22Rv1 (cell line): ENCODE measurements at regions not wholly inside any gene's neighbourhood (a gene's known extent, or its start where the extent isn't known, plus 50 kb on each side); places are given as distances from the start of the nearest gene placed in this dataset.
A peak's percentile ranks its signal among the peaks of the same experiment; 100 is the strongest.

Source experiments
- H3K27ac ChIP-seq: fragments of 450-650 bp; 2 replicates; pipeline ENCODE4 v1.5.1; 2017
- ZFX ChIP-seq: fragments of 450-650 bp; IDR thresholded peaks from 2 replicates; pipeline ENCODE4 v1.6.1; 2017; ENCODE audit warnings: antibody characterized with exemption, borderline replicate concordance
- TF ChIP-seq, protein P1 (sequence below): fragments of 450-650 bp; IDR thresholded peaks from 2 replicates; pipeline ENCODE4 v1.5.1; 2017; ENCODE audit warnings: mild to moderate bottlenecking

DNA sequence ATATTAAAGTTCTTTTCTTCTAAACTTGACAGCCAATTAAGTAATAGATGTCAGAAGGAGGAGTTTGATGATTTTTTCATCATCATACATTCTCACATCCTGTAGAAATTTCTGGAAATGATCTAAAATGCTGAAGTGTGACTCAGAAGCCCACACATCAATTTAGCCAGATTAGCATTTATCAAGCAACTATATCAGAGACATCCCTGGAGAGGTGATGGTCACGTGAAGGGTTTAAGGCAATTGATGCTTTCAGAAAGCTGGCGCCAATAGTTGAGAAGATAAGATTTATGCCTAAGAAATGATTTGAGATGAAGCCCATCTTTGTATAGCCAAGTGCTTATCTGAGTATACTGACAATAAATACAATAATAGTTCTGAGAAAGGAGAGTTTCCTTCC lies 162.9 kb upstream of the RORB start:
- H3K27ac ChIP-seq, result no peak overlapping the region
- TF ChIP-seq ZFX, result no peak

DNA sequence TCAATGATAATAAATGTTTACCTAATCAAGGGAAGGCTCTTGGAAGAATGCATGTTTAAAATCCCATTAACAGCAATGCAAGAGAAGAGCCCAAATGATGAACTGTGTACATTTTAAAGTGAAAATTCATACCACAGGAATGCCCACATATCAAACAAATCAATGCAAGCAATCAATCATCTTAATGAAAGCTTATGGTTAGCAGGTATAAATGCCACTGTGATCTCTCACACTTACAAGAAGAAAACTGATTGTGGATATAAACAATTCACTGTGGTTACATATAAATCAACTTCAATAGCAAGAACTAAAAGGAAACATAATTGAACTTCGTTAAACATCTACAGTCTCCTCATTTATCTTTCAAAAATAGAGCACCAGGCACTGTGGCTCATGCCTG lies 161.0 kb upstream of the RORB start:
- no peak overlapping the region for H3K27ac ChIP-seq
- TF ChIP-seq, protein P1, sequence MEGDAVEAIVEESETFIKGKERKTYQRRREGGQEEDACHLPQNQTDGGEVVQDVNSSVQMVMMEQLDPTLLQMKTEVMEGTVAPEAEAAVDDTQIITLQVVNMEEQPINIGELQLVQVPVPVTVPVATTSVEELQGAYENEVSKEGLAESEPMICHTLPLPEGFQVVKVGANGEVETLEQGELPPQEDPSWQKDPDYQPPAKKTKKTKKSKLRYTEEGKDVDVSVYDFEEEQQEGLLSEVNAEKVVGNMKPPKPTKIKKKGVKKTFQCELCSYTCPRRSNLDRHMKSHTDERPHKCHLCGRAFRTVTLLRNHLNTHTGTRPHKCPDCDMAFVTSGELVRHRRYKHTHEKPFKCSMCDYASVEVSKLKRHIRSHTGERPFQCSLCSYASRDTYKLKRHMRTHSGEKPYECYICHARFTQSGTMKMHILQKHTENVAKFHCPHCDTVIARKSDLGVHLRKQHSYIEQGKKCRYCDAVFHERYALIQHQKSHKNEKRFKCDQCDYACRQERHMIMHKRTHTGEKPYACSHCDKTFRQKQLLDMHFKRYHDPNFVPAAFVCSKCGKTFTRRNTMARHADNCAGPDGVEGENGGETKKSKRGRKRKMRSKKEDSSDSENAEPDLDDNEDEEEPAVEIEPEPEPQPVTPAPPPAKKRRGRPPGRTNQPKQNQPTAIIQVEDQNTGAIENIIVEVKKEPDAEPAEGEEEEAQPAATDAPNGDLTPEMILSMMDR, result no peak
- no peak for TF ChIP-seq ZFX

DNA sequence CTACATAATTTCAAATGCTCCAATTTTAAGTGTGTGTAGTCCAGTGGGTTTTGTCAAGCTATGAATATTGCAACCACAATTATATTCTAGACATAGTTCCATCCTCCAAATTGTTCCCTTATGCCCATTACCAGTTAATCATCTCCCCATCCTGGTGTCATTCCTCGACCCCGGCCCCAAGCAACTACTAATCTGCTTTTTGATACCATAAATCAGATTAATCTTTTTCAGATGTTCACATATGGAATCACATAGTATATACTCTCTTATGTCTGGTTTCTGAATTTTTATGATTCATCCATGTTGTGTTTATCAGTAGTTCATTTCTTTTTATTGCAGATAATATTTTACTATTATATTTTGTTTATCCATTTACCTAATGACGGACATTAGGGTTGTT lies 148.4 kb upstream of the RORB start:
- no peak overlapping the region for H3K27ac ChIP-seq
- TF ChIP-seq, protein P1, result no peak
- no peak for TF ChIP-seq ZFX

DNA sequence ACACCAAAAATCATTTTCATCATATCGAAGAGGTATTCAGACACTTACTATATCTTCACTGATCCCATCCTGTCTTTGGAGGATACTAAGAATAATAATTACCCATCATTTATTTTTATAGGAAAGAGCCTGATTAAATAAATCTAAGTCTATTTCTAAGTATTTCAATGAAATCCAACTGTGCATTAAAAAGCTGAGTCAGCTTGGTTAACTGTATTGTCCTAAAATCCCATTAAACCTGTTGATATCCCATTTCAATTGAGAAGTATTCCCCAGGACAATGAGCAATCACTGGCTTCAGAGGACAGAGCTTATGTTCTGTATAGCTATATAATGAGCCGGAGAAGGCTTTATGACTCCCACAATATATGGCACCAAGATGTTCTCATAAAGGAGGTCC lies 142.0 kb upstream of the RORB start:
- H3K27ac ChIP-seq, result no peak overlapping the region
- TF ChIP-seq, protein P1, result no peak
- no peak for TF ChIP-seq ZFX

DNA sequence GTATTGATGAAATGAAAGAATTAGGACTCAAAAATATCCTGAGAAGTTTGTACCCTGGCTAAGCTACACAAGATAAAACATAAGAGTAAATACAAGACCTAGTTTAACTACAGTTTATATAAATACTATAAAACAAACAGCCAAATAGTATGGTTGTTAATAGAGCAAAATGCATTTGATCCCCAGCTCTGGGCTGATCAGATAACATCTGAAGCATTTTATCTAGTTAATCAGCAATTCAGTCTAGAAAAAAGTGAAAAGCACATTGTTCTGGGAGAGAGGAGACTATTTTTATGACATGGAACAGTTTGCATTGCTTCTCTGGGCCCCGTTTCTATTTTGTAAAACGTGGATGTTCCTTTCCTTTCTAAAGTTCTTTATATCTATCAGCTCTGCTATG lies 139.6 kb upstream of the RORB start:
- TF ChIP-seq ZFX, result no peak
- TF ChIP-seq, protein P1, result no peak
- H3K27ac ChIP-seq, result peak overlapping the region; percentile 59

DNA sequence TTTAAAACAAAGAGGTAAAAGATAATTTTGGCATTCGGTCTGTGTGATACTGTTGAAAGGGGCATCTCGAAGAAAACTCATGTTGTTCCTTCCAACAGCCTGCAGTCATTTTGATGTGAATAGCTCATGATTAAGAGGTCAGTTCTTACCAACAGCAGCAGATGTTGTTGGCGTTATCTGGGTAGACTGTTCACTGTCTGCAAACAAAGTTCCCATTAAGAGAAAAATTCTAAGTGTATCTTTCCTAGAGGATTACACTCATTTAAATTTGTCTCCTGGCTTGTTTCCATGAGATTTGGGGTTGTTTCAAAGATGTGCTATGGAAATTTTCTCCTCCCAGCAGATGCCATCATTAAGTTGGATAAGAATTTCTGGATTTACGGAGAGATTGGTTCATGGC lies 138.2 kb upstream of the RORB start:
- TF ChIP-seq, protein P1, result no peak
- no peak for TF ChIP-seq ZFX
- H3K27ac ChIP-seq, result no peak overlapping the region

DNA sequence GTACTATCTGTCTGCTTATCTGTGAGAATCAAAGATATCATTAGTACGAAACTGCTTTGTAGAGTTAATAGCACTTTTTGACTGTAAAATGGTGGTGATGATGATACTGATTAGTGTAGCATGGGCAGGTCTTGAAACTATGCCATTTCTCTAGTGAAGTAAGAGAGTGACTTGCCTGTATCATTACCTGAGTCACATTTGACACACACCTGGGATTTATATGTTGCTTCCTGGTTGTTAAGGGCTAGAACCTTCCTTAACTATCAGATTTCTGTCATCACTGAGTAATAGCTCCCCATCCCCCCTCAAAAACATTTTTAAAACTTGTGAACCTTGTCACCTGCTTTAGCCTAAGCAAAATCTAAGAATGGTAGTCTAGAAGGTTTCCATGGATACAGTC lies 135.6 kb upstream of the RORB start:
- no peak overlapping the region for H3K27ac ChIP-seq
- TF ChIP-seq, protein P1, result no peak
- TF ChIP-seq ZFX, result no peak

DNA sequence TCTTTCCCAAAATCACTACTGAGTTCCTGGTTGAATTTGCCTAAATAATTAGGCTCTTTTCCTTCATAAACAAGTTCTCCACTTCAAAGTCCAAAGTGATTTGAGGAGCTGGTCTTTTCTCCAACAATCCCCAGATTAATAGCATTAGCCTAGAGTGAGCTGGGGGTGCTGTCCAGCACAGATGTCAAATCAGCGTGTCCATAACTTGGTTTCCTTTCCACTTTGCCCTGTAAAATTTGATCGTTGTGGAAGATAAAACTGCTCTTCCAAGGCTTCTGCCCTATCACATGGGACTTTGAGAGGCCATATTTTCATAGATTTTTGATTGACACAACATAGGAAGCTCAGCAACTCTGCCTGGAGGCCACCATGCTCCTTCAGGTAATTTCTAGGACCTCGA lies 134.7 kb upstream of the RORB start:
- no peak for TF ChIP-seq ZFX
- no peak overlapping the region for H3K27ac ChIP-seq

DNA sequence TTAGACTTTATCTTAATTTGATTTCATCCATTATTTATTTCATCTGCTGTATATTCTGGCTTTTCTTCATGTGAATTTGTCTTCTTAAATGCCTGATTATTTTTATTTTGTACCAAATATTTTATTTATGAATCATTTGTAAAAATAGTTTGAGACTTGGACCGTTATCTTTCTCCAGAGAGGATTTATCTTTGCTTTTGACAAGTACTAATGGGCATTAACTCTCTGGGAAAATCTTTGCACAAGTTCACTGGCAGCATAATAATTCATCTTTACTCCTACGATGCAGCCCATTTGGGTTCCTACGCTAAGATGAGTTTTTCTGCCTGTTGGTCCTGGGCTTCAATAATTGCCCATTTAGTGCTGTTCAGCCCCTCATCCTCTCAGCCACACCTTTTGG lies 131.0 kb upstream of the RORB start:
- no peak for TF ChIP-seq ZFX
- TF ChIP-seq, protein P1, result no peak
- H3K27ac ChIP-seq, result no peak overlapping the region
